ENCODE measurements at regions not wholly inside any gene's neighbourhood (a gene's known extent, or its start where the extent isn't known, plus 50 kb on each side); places are given as distances from the start of the nearest gene placed in this dataset.

DNA sequence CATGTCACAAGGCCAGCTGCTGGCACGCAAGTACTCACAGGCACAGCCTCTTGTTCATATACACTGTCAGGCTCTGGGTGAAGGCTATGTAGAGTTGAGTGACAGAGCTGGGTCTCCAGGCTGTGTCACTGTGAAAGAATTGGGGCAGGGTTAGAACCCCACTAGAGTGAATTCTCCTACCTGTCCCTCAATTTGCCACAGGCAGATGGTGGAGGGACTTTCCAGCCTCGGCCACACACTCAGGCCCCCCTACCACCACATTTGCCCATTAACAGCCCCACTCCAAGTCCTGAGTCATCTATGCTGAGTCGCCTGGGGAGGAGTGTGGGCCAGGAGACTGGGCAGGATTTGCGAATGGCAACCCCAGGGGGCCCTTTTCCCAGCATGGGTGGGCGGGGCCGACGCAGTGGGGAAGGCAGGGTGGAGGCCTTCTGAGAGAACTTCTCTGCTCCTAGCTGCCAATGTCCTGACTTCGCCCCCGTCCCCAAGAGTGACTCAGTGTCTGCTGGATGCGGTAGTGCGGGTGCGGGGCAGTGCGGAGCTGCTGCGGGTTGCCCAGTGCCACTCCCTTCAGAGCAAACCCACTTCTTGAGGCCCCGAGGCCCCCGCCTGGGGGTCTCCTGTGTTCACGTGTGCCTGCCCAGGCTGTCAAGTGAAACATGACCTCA, 50.3 kb upstream of the PSD2 start:
- peak; percentile 66 to 73 for DNase-seq
- Histone ChIP-seq H3K9me2 (ENCODE audit: insufficient read depth) (no peaks in the 10 kb centered on the region), H3K4me1 (replicated peaks; ENCODE audit: insufficient read depth) (peaks cover 27% of the 10 kb centered on the region), H3K36me3 (ENCODE audit: low read depth) (no peaks in the 10 kb centered on the region), H3K9me3 (ENCODE audit: insufficient read depth, low read depth) (no peaks in the 10 kb centered on the region), H3F3A (ENCODE audit: insufficient read depth, low read depth) (peaks cover 13% of the 10 kb centered on the region; the same call in 1 of the 2 replicates), H3K27me3 (ENCODE audit: insufficient read depth, low read depth) (peaks cover 20% of the 10 kb centered on the region), H3K27ac (0 out of 2 replicates have a peak overlapping the region, but pooled peaks have one; percentile 6), H3K79me2 (ENCODE audit: low read depth) (no peaks in the 10 kb centered on the region), H3K4me3 (no peak overlapping the region; the same call in 1 of the 2 replicates), H3K4me2 (peak overlapping the region; percentile 72), H4K20me1 (ENCODE audit: insufficient read depth) (no peaks in the 10 kb centered on the region), H2AFZ (no peak overlapping the region)
- POLR2A ChIA-PET (ENCODE audit: unreplicated experiment): interaction anchor here (0.6 to 1.1 kb wide), 2 partner anchors 132 to 471 kb away, joined by 4 to 6 read pairs; no protein-coding TSS in a partner anchor
- no TSS peak for BruUV-seq (replicated peaks)
- TF ChIP-seq, protein P1, sequence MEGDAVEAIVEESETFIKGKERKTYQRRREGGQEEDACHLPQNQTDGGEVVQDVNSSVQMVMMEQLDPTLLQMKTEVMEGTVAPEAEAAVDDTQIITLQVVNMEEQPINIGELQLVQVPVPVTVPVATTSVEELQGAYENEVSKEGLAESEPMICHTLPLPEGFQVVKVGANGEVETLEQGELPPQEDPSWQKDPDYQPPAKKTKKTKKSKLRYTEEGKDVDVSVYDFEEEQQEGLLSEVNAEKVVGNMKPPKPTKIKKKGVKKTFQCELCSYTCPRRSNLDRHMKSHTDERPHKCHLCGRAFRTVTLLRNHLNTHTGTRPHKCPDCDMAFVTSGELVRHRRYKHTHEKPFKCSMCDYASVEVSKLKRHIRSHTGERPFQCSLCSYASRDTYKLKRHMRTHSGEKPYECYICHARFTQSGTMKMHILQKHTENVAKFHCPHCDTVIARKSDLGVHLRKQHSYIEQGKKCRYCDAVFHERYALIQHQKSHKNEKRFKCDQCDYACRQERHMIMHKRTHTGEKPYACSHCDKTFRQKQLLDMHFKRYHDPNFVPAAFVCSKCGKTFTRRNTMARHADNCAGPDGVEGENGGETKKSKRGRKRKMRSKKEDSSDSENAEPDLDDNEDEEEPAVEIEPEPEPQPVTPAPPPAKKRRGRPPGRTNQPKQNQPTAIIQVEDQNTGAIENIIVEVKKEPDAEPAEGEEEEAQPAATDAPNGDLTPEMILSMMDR (conservative IDR thresholded peaks at IDR 0.05): no peak
- TF ChIP-seq EZH2 (IDR thresholded peaks at IDR 0.05; ENCODE audit: low read depth): no peak
- CTCF ChIA-PET: interaction anchor here (0.7 kb wide), 1 partner anchor 34 kb away, joined by 5 read pairs; no protein-coding TSS in a partner anchor
- intact Hi-C loops (cut with micrococcal nuclease; ENCODE audit: unreplicated experiment): no loop called here

DNA sequence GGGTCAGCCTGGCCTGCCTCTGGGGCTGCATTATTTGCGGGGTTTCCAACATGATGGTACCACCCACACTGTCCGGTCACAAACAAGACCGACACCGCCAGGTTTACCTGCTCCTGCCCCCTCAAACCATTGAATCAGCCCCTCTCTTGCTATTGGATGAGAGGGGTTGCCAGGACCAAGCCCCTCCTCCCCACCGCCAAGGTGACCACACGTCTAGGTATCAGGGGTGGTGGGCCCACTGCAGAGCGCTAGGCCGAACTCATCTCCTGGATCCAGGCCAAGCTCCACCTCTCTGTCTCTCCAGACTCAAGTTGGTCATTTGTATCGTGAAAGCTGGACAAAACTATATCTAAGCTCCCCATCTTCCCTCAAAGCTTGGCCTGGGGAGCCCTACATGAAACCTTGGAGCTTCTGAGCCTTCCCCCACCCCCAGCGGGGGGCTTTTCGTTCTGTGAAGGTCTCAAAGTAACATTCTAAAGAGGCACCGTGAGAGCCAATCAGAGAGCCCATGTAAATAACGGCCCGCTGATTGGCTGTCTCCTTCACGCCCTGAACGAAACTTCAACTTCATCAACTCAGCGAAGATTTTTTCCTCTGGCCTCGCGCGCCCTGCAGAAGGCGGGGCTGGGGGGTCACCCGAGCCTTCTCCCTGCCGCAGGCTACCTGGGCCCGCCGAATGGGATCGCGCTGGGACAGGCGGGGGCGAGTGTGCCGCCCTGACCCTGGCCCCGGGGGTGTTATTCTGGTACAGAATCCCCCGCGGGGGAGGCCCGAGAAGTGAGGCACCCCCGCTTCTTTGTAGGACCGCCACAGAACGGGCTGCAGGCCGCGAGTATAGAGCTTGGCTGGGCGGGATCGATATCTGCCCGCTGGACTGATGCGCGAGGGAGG, 49.6 kb upstream of the PSD2 start:
- peak overlapping the region; percentile 38; the same call in 1 of the 2 replicates for H3K4me3 ChIP-seq
- no peak overlapping the region; the same call in 1 of the 2 replicates for H2AFZ ChIP-seq
- peaks cover 20% of the 10 kb centered on the region for H3K27me3 ChIP-seq (ENCODE audit: insufficient read depth, low read depth)
- peak overlapping the region; percentile 72 for H3K4me2 ChIP-seq
- H3K79me2 ChIP-seq (ENCODE audit: low read depth): no peaks in the 10 kb centered on the region
- POLR2A ChIA-PET (ENCODE audit: unreplicated experiment): interaction anchor here (0.6 to 1.1 kb wide), 2 partner anchors 131 to 472 kb away, joined by 4 to 6 read pairs; no protein-coding TSS in a partner anchor
- H4K20me1 ChIP-seq (ENCODE audit: insufficient read depth): no peaks in the 10 kb centered on the region
- no peaks in the 10 kb centered on the region for H3K36me3 ChIP-seq (ENCODE audit: low read depth)
- BruUV-seq (replicated peaks): no TSS peak
- peaks cover 27% of the 10 kb centered on the region for H3K4me1 ChIP-seq (replicated peaks; ENCODE audit: insufficient read depth)
- no peak overlapping the region for H3K27ac ChIP-seq
- no peaks in the 10 kb centered on the region for H3K9me2 ChIP-seq (ENCODE audit: insufficient read depth)
- CTCF ChIA-PET: interaction anchor here (0.7 to 0.8 kb wide), 2 partner anchors 19 to 35 kb away, joined by 3 to 5 read pairs; no protein-coding TSS in a partner anchor
- H3F3A ChIP-seq (ENCODE audit: insufficient read depth, low read depth): peaks cover 13% of the 10 kb centered on the region; the same call in 1 of the 2 replicates
- peak; percentile 70 to 81 for DNase-seq
- TF ChIP-seq, protein P1 (conservative IDR thresholded peaks at IDR 0.05): no peak
- no peak for TF ChIP-seq EZH2 (IDR thresholded peaks at IDR 0.05; ENCODE audit: low read depth)
- no peaks in the 10 kb centered on the region for H3K9me3 ChIP-seq (ENCODE audit: insufficient read depth, low read depth)
- intact Hi-C loops (cut with micrococcal nuclease; ENCODE audit: unreplicated experiment): loop anchor here (2.0 kb wide), 1 partner anchor 37 kb away; no protein-coding TSS in a partner anchor
